HFFc6 (cell line): ENCODE measurements at regions not wholly inside any gene's neighbourhood (a gene's known extent, or its start where the extent isn't known, plus 50 kb on each side); places are given as distances from the start of the nearest gene placed in this dataset.

ENCODE experiments used
- DNase-seq: peaks from one replicate; pipeline ENCODE4 v3.0.0-alpha.2; 2018
- H3K27ac Mint-ChIP-seq: 2 replicates; pipeline ENCODE4 v1.8.0; 2020; ENCODE audit warnings: mild to moderate bottlenecking, mixed read lengths
- H3K27me3 Mint-ChIP-seq: 2 replicates; pipeline ENCODE4 v1.8.0; 2021; ENCODE audit warnings: mild to moderate bottlenecking, moderate library complexity, mixed read lengths; ENCODE audit not compliant: insufficient read depth
- H3K36me3 Mint-ChIP-seq: 2 replicates; pipeline ENCODE4 v1.8.0; 2021; ENCODE audit warnings: low read depth, mixed read lengths
- H3K4me1 Mint-ChIP-seq: 2 replicates; pipeline ENCODE4 v1.8.0; 2020; ENCODE audit warnings: low read depth, mixed read lengths
- H3K4me3 Mint-ChIP-seq: 2 replicates; pipeline ENCODE4 v1.8.0; 2020; ENCODE audit warnings: mild to moderate bottlenecking, moderate library complexity, mixed read lengths
- H3K9me3 Mint-ChIP-seq: 2 replicates; pipeline ENCODE4 v1.8.0; 2020; ENCODE audit warnings: mild to moderate bottlenecking, mixed read lengths
- TF ChIP-seq, protein P1 (sequence below): fragments of 200-600 bp; sonication (generic); IDR thresholded peaks from 2 replicates; pipeline ENCODE4 v1.5.0; 2021; ENCODE audit warnings: antibody characterized with exemption, mild to moderate bottlenecking

DNA sequence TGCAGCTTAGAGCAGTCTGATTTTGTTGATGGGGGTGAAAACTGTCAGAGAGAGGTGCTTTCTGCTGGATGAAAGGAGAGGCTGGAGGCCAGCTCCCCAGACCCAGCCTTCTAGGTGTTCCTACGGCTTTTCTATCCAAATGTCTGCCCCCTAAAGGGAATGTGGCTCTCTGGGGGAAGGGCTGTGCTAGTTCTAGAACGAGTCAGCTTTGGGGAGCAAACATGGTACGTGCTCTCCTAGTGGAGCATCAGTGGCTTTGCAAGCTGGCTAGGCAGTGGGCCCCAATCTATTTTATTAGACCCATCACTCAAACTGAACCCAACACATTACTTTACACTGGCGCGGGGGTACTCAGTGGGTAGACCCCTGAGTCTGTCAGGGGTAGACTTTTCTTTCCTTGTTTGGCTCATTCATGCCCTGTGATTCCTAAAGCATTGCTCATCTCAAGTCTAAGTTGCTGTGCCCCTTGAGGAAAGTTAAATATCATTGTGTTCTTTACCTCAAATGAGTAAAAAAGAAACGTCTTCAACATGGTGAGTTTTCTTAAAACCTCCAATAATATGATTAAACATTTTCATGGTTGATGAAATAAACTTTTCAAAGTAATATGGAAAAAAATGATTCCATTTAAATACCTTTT, 254.9 kb downstream of the DLEU7 start:
- H3K4me1 Mint-ChIP-seq: peaks cover 52% of the 10 kb centered on the region
- TF ChIP-seq, protein P1, sequence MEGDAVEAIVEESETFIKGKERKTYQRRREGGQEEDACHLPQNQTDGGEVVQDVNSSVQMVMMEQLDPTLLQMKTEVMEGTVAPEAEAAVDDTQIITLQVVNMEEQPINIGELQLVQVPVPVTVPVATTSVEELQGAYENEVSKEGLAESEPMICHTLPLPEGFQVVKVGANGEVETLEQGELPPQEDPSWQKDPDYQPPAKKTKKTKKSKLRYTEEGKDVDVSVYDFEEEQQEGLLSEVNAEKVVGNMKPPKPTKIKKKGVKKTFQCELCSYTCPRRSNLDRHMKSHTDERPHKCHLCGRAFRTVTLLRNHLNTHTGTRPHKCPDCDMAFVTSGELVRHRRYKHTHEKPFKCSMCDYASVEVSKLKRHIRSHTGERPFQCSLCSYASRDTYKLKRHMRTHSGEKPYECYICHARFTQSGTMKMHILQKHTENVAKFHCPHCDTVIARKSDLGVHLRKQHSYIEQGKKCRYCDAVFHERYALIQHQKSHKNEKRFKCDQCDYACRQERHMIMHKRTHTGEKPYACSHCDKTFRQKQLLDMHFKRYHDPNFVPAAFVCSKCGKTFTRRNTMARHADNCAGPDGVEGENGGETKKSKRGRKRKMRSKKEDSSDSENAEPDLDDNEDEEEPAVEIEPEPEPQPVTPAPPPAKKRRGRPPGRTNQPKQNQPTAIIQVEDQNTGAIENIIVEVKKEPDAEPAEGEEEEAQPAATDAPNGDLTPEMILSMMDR: peak; percentile 29
- no peaks in the 10 kb centered on the region for H3K9me3 Mint-ChIP-seq
- H3K36me3 Mint-ChIP-seq: no peaks in the 10 kb centered on the region
- H3K27me3 Mint-ChIP-seq: peaks cover 20% of the 10 kb centered on the region
- DNase-seq: no peak
- no peak overlapping the region for H3K27ac Mint-ChIP-seq
- no peak overlapping the region for H3K4me3 Mint-ChIP-seq

DNA sequence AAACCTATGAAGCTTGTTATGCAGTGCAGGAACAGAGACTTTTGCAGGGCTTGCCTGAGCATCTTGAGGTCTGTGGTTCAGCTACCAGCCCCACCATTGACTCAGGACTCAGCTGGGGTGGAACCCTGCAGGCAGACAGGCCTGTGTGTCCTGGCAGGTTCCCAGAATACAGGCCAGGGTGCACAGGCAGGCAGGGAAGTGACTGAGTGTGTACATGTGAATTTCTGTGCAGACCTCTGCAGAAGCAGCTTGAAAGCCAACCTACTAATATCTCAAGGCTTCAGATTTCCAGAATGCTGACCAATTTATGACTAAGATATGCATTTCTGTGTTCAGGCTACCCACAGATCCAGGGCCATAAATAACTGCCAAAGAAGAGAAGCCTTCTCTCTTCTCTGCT, 254.4 kb downstream of the DLEU7 start:
- H3K4me1 Mint-ChIP-seq: peaks cover 54% of the 10 kb centered on the region
- peaks cover 16% of the 10 kb centered on the region for H3K27me3 Mint-ChIP-seq
- DNase-seq: peak; percentile 85
- H3K4me3 Mint-ChIP-seq: no peak overlapping the region
- no peaks in the 10 kb centered on the region for H3K9me3 Mint-ChIP-seq
- TF ChIP-seq, protein P1: no peak
- peak overlapping the region; percentile 82 for H3K27ac Mint-ChIP-seq
- no peaks in the 10 kb centered on the region for H3K36me3 Mint-ChIP-seq

DNA sequence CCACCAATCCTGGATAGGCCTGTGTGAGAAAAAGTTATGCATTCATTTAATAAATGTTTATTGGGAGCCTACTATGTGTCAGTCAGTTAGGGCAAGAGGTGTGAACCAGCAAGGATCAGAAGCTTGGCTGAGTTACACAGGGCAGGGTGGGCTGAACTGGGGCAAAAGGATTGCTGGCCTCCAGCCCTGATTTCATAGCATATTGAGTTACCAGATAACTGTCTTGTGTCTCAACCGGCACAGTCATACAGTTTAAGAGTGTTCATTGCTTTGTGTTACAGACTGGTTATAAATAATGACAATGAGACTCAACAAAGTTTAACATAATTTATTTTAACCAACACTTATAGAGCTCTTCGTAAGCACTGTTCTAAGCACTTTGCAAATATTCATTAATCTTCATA, 253.8 kb downstream of the DLEU7 start:
- peaks cover 11% of the 10 kb centered on the region for H3K27me3 Mint-ChIP-seq

DNA sequence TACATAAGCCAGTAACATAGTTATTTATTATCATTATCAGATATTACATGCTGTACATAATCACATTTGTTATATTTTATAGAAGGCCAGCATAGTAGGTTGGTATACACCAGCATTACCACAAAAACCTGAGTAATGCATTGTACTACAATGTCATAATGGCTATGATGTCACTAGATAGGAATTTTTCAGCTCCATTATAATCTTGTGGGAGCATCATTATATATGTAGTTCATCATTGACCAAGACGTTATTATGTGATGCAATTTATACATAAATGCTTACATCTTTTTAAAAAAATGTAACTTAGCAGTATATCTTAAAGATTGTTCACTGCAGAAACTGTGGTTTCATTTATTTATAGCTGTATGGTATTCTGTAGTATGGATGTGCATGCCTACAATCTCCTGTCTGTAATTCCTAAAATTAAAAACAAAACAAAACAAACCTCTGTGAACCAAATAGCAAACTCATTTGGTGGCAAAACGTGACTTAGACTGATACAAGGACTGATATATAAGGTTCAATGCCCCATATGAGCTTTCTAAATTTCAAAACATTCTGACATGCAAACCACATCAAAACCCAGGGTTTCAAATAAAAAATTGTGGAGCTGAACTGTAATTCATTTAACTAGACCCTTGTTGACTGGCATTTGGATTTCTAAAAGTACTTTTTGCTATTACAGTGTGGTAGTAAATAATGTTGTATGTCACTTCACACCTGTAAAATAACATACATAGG, 250.9 kb downstream of the DLEU7 start:
- Mint-ChIP-seq H3K27ac (peak overlapping the region; percentile 40), H3K9me3 (no peaks in the 10 kb centered on the region), H3K36me3 (no peaks in the 10 kb centered on the region), H3K27me3 (peaks cover 13% of the 10 kb centered on the region), H3K4me3 (no peak overlapping the region), H3K4me1 (peaks cover 54% of the 10 kb centered on the region)
- DNase-seq: peak; percentile 82
- TF ChIP-seq, protein P1: no peak

More for the DNA sequence above, 253.8 kb downstream of the DLEU7 start:
- Mint-ChIP-seq H3K9me3 (no peaks in the 10 kb centered on the region), H3K36me3 (no peaks in the 10 kb centered on the region), H3K27ac (peak overlapping the region; percentile 82), H3K4me1 (peaks cover 54% of the 10 kb centered on the region), H3K4me3 (peak overlapping the region; percentile 49)
- TF ChIP-seq, protein P1: no peak
- peak; percentile 82 for DNase-seq

DNA sequence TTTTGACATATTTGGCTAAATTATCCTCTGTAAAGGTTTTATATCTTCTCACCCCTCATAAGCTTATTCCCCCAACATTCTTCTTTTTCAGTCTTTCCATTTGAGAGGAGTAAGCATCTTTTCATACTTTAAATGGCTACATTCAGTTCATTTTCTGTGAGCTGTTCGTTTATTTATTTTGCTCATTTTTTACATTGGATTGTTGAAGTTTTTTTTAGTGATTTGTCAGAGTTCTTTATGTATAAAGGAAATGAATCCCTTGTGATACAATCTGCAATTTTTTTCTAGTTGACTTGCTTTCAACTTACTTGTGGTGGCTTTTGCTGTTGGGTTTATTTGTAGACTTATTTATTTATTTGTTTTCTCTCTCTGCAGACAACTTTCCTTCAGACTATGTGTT, 250.3 kb downstream of the DLEU7 start:
- TF ChIP-seq, protein P1: no peak
- no peaks in the 10 kb centered on the region for H3K36me3 Mint-ChIP-seq
- no peak for DNase-seq
- no peaks in the 10 kb centered on the region for H3K9me3 Mint-ChIP-seq
- no peak overlapping the region for H3K4me3 Mint-ChIP-seq
- H3K27ac Mint-ChIP-seq: 0 out of 2 replicates have a peak overlapping the region, but pooled peaks have one; percentile 40
- H3K4me1 Mint-ChIP-seq: peaks cover 49% of the 10 kb centered on the region
- H3K27me3 Mint-ChIP-seq: peaks cover 18% of the 10 kb centered on the region
